GM06990 (cell line): ENCODE measurements at regions not wholly inside any gene's neighbourhood (a gene's known extent, or its start where the extent isn't known, plus 50 kb on each side); places are given as distances from the start of the nearest gene placed in this dataset.

Experiments used
- DNase-seq: peaks from one replicate; pipeline ENCODE4 v3.0.0-alpha.2; 2011; ENCODE audit not compliant: insufficient read length; ENCODE audit errors: extremely low read depth
- H3K27me3 ChIP-seq: replicated peaks from 2 replicates; pipeline ENCODE4 v1.6.0; 2011; ENCODE audit warnings: low read length; ENCODE audit not compliant: control insufficient read depth, insufficient read depth
- H3K36me3 ChIP-seq: 2 replicates; pipeline ENCODE4 v1.5.1; 2011; ENCODE audit warnings: low read length; ENCODE audit not compliant: control insufficient read depth, insufficient read depth
- H3K4me3 ChIP-seq: replicated peaks from 2 replicates; pipeline ENCODE4 v1.5.1; 2011; ENCODE audit warnings: low read depth, mild to moderate bottlenecking, control low read depth, low read length
- TF ChIP-seq, protein P1 (sequence below): IDR thresholded peaks from 2 replicates; pipeline ENCODE4 v1.5.1; 2011; ENCODE audit warnings: low read length, control low read depth, mild to moderate bottlenecking, inconsistent platforms; ENCODE audit not compliant: insufficient read depth, poor library complexity, severe bottlenecking

DNA sequence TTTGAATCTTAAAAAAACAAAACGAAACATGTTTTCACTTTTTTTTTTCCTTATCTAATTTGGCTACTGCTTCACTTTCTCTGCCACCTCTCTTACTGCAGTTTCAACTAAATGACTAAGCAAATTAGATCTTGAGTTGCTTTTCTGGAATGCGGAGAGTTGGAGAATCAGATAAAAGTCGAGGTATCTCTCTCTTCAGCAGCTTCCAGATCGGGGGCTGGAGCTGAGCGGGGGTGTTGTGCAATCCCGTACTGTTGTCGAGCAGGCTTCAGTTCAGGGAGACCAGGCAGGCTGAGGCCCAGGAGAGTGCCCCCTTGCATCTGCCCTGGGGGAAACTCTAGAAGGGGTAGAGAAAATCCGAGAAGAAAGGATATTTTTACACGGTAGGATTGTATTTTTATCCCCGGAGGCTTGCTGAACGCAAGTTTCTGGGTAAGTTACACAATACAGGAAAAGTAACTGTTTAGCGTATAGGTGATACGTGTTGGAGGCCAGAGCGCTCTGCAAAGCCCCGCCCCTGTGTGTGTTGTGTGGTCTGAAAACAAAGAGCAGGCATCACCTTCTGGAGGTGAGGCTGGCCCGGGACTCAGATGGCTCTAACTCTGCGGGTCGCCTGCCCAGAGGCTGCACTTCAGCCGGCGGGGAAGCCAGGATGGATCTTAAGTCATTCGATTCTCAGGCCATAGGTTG lies 116.6 kb downstream of the KLF6 start:
- no peak overlapping the region for H3K4me3 ChIP-seq
- H3K36me3 ChIP-seq = no peaks in the 10 kb centered on the region
- H3K27me3 ChIP-seq = peaks cover 2% of the 10 kb centered on the region
- DNase-seq = no peak
- TF ChIP-seq, protein P1, sequence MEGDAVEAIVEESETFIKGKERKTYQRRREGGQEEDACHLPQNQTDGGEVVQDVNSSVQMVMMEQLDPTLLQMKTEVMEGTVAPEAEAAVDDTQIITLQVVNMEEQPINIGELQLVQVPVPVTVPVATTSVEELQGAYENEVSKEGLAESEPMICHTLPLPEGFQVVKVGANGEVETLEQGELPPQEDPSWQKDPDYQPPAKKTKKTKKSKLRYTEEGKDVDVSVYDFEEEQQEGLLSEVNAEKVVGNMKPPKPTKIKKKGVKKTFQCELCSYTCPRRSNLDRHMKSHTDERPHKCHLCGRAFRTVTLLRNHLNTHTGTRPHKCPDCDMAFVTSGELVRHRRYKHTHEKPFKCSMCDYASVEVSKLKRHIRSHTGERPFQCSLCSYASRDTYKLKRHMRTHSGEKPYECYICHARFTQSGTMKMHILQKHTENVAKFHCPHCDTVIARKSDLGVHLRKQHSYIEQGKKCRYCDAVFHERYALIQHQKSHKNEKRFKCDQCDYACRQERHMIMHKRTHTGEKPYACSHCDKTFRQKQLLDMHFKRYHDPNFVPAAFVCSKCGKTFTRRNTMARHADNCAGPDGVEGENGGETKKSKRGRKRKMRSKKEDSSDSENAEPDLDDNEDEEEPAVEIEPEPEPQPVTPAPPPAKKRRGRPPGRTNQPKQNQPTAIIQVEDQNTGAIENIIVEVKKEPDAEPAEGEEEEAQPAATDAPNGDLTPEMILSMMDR = no peak

DNA sequence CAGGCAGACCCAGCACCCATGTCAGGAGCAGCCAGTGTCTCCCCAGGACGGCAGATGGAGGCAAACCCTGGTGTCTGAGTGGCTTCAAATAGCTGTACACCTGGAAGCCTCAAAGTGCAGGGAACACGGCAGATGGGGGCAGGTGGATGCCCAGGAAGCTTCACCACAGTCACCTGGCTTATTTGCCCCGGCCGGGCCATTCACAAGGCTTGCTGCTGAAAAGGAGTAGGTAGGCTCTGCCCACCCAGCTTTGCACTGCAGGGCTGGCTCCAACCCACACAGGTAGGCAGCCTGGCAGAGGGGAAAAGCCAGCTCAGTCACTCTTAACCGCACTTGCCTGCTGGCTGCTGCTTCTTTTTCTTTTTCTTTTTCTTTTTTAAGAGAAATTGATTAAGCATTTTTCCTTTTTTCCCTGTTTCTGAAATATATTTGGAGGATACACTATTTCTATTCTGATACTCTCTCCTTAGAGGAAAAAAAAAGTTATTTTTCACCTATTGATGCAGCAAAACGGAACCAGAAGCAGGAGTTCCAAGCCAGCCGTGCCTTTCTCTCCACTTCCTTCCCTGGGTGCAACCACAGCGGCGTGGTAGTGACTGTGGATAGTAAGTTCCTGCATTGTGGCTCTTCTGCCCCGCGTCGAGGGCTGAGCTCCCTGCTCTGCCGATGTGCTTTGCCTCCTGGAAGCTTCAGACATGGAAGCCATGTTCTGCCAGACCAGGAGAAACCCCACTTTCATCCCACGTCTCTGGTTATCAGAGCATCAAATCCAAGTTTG lies 118.3 kb downstream of the KLF6 start:
- no peak for DNase-seq
- H3K36me3 ChIP-seq = no peaks in the 10 kb centered on the region
- peaks cover 2% of the 10 kb centered on the region for H3K27me3 ChIP-seq
- TF ChIP-seq, protein P1 = no peak
- no peak overlapping the region for H3K4me3 ChIP-seq

DNA sequence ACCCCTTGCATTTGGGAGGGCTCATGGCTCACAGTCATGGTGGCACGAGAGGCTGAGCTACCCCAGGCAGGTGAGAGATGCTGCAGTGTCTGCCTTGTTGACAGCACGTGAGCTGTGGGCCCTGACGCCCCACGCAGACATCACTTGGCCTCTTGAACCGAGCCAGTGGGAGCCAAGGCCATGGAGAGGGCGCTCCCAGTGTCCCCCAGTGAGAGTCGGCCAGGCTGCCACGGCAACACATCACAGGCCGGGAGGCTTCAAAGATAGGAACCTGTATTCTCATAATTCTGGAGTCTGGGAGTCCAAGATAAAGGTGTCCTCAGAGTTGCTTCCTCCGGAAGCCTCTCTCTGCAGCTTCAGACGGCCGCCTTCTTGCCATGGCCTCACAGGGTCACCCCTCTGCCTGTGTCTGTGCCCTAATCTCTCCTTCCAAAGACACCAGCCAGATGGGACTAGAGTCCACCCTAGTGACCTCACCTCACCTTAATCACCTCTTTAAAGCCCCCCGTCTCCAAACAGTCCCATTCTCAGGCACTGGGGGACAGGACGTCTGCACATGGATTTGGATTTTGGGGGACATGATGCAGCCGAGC lies 119.6 kb downstream of the KLF6 start:
- DNase-seq = no peak
- TF ChIP-seq, protein P1 = no peak
- Histone ChIP-seq H3K27me3 (peaks cover 2% of the 10 kb centered on the region), H3K4me3 (no peak overlapping the region), H3K36me3 (no peaks in the 10 kb centered on the region)

DNA sequence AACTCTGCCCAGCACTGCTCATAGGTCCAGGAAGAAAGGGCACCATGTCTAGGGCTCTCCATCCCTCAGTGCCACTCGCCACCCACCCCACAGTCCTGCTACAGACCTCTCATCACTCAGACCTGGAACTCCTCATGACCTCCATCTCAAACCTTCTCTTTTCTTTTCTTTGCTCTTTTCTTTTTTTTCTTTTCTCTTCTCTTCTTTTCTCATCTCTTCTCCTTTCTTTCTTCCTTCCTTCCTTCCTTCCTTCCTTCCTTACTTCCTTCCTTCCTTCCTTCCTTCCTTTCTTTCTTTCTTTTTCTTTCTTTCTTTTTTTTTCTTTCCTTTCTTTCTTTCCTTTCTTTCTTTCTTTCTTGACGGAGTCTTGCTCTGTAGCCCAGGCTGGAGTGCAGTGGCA lies 122.2 kb downstream of the KLF6 start:
- TF ChIP-seq, protein P1 = no peak
- Histone ChIP-seq H3K27me3 (no peaks in the 10 kb centered on the region; the same call in 1 of the 2 replicates), H3K4me3 (no peak overlapping the region), H3K36me3 (no peaks in the 10 kb centered on the region)
- DNase-seq = no peak

DNA sequence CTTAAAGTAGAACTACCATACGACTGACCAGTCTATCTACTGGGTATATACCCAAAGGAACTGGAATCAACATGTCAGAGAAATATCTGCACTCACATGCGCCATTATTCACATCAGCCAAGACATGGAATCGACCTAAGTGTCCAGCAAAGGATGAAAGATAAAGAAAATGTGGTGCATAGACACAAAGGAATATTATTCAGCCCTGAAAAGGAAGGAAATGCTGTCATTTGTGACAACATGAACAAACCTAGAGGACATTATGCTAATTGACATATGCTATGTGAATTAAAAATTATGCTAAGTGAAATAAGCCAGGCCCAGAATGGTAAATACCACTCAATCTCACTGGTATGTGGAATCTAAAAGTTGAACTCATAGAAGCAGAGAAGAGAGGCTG lies 123.7 kb downstream of the KLF6 start:
- TF ChIP-seq, protein P1 = no peak
- no peak for DNase-seq

More for the DNA sequence above, 123.7 kb downstream of the KLF6 start:
- Histone ChIP-seq H3K27me3 (no peaks in the 10 kb centered on the region; the same call in 1 of the 2 replicates), H3K36me3 (no peaks in the 10 kb centered on the region), H3K4me3 (no peak overlapping the region)
